ENCODE measurements at regions not wholly inside any gene's neighbourhood (a gene's known extent, or its start where the extent isn't known, plus 50 kb on each side); places are given as distances from the start of the nearest gene placed in this dataset.

DNA sequence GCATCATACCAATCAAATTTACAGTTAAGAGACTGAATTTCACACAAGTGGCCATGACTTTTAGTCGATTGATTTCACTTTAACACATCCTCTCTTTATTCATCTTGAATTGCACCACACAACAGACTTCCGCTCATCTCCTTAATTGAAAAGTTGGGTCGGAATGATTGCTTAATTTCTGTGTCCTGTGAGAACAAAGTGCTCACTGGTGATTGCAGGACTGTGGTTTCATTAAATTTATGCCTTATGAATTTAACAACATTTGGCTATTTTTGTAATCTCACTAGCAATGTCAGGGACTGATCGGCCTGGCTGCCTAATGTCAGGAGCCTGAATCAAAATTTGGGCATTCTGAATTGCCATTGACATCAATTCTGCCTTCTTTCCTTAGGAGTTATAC is 1447.3 kb upstream of the ACO1 start:
- ATAC-seq (ENCODE audit: low read depth): no peak
- Histone ChIP-seq H4K91ac (ENCODE audit: insufficient read depth, low read depth, low read length) (no peak overlapping the region), H4K20me1 (ENCODE audit: insufficient read depth, low read length) (no peaks in the 10 kb centered on the region), H2BK20ac (ENCODE audit: low read depth, low read length) (no peak overlapping the region), H3K79me1 (ENCODE audit: low read depth in 1 of 2, low read length in 2 of 2) (no peaks in the 10 kb centered on the region), H3K9ac (ENCODE audit: low read depth, low read length) (no peak overlapping the region), H2BK5ac (ENCODE audit: low read depth, low read length, poor library complexity, severe bottlenecking) (no peak overlapping the region), H3K18ac (ENCODE audit: low read depth, low read length) (no peak overlapping the region), H2AFZ (replicated peaks; ENCODE audit: low read length, poor library complexity) (no peak overlapping the region), H3K4me3 (ENCODE audit: insufficient read depth, low read depth, low read length) (no peak overlapping the region), H2AK5ac (ENCODE audit: low read depth, low read length) (no peak overlapping the region), H2BK120ac (ENCODE audit: low read depth, low read length) (no peak overlapping the region), H4K8ac (ENCODE audit: low read depth in 2 of 2, low read length in 2 of 2) (no peak overlapping the region), H3K4ac (ENCODE audit: low read depth, low read length) (no peak overlapping the region), H3K27ac (ENCODE audit: insufficient read depth, low read length) (no peak overlapping the region), H2BK15ac (ENCODE audit: low read depth, low read length) (no peak overlapping the region), H4K5ac (ENCODE audit: low read depth, low read length) (no peak overlapping the region), H3K9me1 (ENCODE audit: insufficient read depth, low read length) (no peaks in the 10 kb centered on the region), H3K27me3 (ENCODE audit: control insufficient read depth, insufficient read depth, low read length) (no peaks in the 10 kb centered on the region), H3K36me3 (ENCODE audit: control insufficient read depth, insufficient read depth, low read length) (no peaks in the 10 kb centered on the region), H3K56ac (ENCODE audit: extremely low read depth, insufficient read depth, low read length) (no peak overlapping the region), H3K4me1 (ENCODE audit: control insufficient read depth, insufficient read depth, low read length) (no peaks in the 10 kb centered on the region), H2AK9ac (replicated peaks; ENCODE audit: low read depth, low read length, poor library complexity) (no peak overlapping the region), H3K23ac (ENCODE audit: low read depth, low read length) (no peak overlapping the region), H3K9me3 (ENCODE audit: control insufficient read depth, insufficient read depth, low read length) (peaks cover 5% of the 10 kb centered on the region; the same call in 1 of the 2 replicates), H3K4me2 (ENCODE audit: low read depth, low read length) (no peak overlapping the region), H3K14ac (replicated peaks; ENCODE audit: low read depth, low read length) (no peak overlapping the region)
- BruUV-seq (replicated peaks): no TSS peak
- intact Hi-C loops (cut with micrococcal nuclease) (no loop called here), dilution Hi-C loops (cut with HindIII; ENCODE audit: low sequenced_read_pairs, unreplicated experiment) (no loop called here), in situ Hi-C loops (cut with MboI; ENCODE audit: low sequenced_read_pairs) (no loop called here)
- no peak for DNase-seq
- CTCF ChIA-PET: no interaction called here
- TF ChIP-seq, protein P1, sequence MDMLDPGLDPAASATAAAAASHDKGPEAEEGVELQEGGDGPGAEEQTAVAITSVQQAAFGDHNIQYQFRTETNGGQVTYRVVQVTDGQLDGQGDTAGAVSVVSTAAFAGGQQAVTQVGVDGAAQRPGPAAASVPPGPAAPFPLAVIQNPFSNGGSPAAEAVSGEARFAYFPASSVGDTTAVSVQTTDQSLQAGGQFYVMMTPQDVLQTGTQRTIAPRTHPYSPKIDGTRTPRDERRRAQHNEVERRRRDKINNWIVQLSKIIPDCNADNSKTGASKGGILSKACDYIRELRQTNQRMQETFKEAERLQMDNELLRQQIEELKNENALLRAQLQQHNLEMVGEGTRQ (IDR thresholded peaks at IDR 0.05; ENCODE audit: low read depth, low read length): no peak
- TF ChIP-seq CEBPB (IDR thresholded peaks at IDR 0.05; ENCODE audit: low read depth, low read length) (no peak), MAZ (IDR thresholded peaks at IDR 0.05; ENCODE audit: borderline replicate concordance, low read depth, low read length) (no peak), NFE2L2 (IDR thresholded peaks at IDR 0.05; ENCODE audit: low read depth, low read length) (no peak), RCOR1 (IDR thresholded peaks at IDR 0.05; ENCODE audit: insufficient replicate concordance, low read length) (no peak), RFX5 (IDR thresholded peaks at IDR 0.05; ENCODE audit: low read depth, low read length) (no peak), MAFK (IDR thresholded peaks at IDR 0.05; ENCODE audit: low read depth, low read length) (no peak), BHLHE40 (IDR thresholded peaks at IDR 0.05; ENCODE audit: low read depth, low read length) (no peak), SMC3 (IDR thresholded peaks at IDR 0.05; ENCODE audit: low read depth, low read length) (no peak)
- TF ChIP-seq, protein P2, sequence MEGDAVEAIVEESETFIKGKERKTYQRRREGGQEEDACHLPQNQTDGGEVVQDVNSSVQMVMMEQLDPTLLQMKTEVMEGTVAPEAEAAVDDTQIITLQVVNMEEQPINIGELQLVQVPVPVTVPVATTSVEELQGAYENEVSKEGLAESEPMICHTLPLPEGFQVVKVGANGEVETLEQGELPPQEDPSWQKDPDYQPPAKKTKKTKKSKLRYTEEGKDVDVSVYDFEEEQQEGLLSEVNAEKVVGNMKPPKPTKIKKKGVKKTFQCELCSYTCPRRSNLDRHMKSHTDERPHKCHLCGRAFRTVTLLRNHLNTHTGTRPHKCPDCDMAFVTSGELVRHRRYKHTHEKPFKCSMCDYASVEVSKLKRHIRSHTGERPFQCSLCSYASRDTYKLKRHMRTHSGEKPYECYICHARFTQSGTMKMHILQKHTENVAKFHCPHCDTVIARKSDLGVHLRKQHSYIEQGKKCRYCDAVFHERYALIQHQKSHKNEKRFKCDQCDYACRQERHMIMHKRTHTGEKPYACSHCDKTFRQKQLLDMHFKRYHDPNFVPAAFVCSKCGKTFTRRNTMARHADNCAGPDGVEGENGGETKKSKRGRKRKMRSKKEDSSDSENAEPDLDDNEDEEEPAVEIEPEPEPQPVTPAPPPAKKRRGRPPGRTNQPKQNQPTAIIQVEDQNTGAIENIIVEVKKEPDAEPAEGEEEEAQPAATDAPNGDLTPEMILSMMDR (conservative IDR thresholded peaks at IDR 0.05; ENCODE audit: low read depth, low read length): no peak
- TF ChIP-seq, protein P3, sequence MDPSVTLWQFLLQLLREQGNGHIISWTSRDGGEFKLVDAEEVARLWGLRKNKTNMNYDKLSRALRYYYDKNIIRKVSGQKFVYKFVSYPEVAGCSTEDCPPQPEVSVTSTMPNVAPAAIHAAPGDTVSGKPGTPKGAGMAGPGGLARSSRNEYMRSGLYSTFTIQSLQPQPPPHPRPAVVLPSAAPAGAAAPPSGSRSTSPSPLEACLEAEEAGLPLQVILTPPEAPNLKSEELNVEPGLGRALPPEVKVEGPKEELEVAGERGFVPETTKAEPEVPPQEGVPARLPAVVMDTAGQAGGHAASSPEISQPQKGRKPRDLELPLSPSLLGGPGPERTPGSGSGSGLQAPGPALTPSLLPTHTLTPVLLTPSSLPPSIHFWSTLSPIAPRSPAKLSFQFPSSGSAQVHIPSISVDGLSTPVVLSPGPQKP (IDR thresholded peaks at IDR 0.05; ENCODE audit: borderline replicate concordance, low read depth, low read length): no peak
- POLR2A ChIA-PET (ENCODE audit: unreplicated experiment): no interaction called here
- no CpG with 5 or more reads among the region's 4 CpGs for WGBS, 2 experiments (ENCODE audit: extremely low coverage in 2 of 2, insufficient read length in 1 of 2)
